ENCODE measurements at regions not wholly inside any gene's neighbourhood (a gene's known extent, or its start where the extent isn't known, plus 50 kb on each side); places are given as distances from the start of the nearest gene placed in this dataset.

- no peak for DNase-seq (ENCODE audit: low spot score)
Measured at GRCh38 chr10:113442336-113442735, 110.5 kb upstream of the HABP2 start.

GRCh38 chr10:113443141-113443925 lies 109.5 kb upstream of the HABP2 start:
- no peak for DNase-seq (ENCODE audit: low spot score)

- DNase-seq (ENCODE audit: low spot score), result no peak
Measured at GRCh38 chr10:113444766-113445365, 108.0 kb upstream of the HABP2 start.

GRCh38 chr10:113445736-113446135 lies 107.1 kb upstream of the HABP2 start:
- DNase-seq (ENCODE audit: low spot score), result no peak

GRCh38 chr10:113446739-113447138 lies 106.1 kb upstream of the HABP2 start:
- no peak for DNase-seq (ENCODE audit: low spot score)

- no peak for DNase-seq (ENCODE audit: low spot score)
Measured at GRCh38 chr10:113447278-113447677, 105.6 kb upstream of the HABP2 start.

GRCh38 chr10:113449006-113449695 lies 103.7 kb upstream of the HABP2 start:
- DNase-seq (ENCODE audit: low spot score), result no peak

GRCh38 chr10:113450046-113450804 lies 102.6 kb upstream of the HABP2 start:
- DNase-seq (ENCODE audit: low spot score), result no peak

- no peak for DNase-seq (ENCODE audit: low spot score)
Measured at GRCh38 chr10:113450906-113451305, 101.9 kb upstream of the HABP2 start.

GRCh38 chr10:113452146-113452845 lies 100.6 kb upstream of the HABP2 start:
- DNase-seq (ENCODE audit: low spot score), result no peak

GRCh38 chr10:113453351-113453750 lies 99.5 kb upstream of the HABP2 start:
- DNase-seq (ENCODE audit: low spot score), result no peak

GRCh38 chr10:113454341-113455061 lies 98.4 kb upstream of the HABP2 start:
- peak; percentile 21 for DNase-seq (ENCODE audit: low spot score)

GRCh38 chr10:113455947-113456346 lies 96.9 kb upstream of the HABP2 start:
- DNase-seq (ENCODE audit: low spot score), result no peak

GRCh38 chr10:113456741-113457140 lies 96.1 kb upstream of the HABP2 start:
- no peak for DNase-seq (ENCODE audit: low spot score)

GRCh38 chr10:113457408-113457807 lies 95.4 kb upstream of the HABP2 start:
- DNase-seq (ENCODE audit: low spot score), result no peak

- no peak for DNase-seq (ENCODE audit: low spot score)
Measured at GRCh38 chr10:113458451-113458850, 94.4 kb upstream of the HABP2 start.

GRCh38 chr10:113458944-113459343 lies 93.9 kb upstream of the HABP2 start:
- DNase-seq (ENCODE audit: low spot score), result no peak

- DNase-seq (ENCODE audit: low spot score), result no peak
Measured at GRCh38 chr10:113459626-113460280, 93.1 kb upstream of the HABP2 start.

- DNase-seq (ENCODE audit: low spot score), result no peak
Measured at GRCh38 chr10:113463083-113463482, 89.8 kb upstream of the HABP2 start.

GRCh38 chr10:113463777-113464176 lies 89.1 kb upstream of the HABP2 start:
- peak; percentile 63 for DNase-seq (ENCODE audit: low spot score)

Data from H4 (cell line).